Lower leg skin (tissue), 4 donors: ENCODE measurements at regions not wholly inside any gene's neighbourhood (a gene's known extent, or its start where the extent isn't known, plus 50 kb on each side); places are given as distances from the start of the nearest gene placed in this dataset.

Experiments
- DNase-seq, 2 donors: peaks; one replicate each; pipeline ENCODE4 v3.0.0-alpha.2; 2019; ENCODE audit warnings: low spot score in 2 of 2
- H3K4me3 ChIP-seq: fragments of 200-600 bp; sonication (generic); 2 replicates; pipeline ENCODE4 v1.5.1; 2017; ENCODE audit warnings: mild to moderate bottlenecking, low read depth; ENCODE audit not compliant: poor library complexity, severe bottlenecking
- CTCF ChIP-seq, 3 donors: fragments of 450-650 bp; IDR thresholded peaks; one replicate each; pipeline ENCODE4 v1.5.1; 2016; ENCODE audit warnings: antibody characterized with exemption in 3 of 3, mild to moderate bottlenecking in 3 of 3, moderate library complexity in 2 of 3
- POLR2A ChIP-seq, 2 donors: fragments of 450-650 bp; IDR thresholded peaks; one replicate each; pipeline ENCODE4 v1.6.1; 2016 to 2017; ENCODE audit warnings: antibody characterized with exemption in 2 of 2, mild to moderate bottlenecking in 1 of 2, moderate library complexity in 1 of 2
- WGBS, 2 donors: methylation state at CpG; one replicate each; pipeline ENCODE4 v1.1.5; 2018; 5-methylcytosine and 5-hydroxymethylcytosine counted together
- intact Hi-C: fragments of 100-400 bp; cut with DNase I; formaldehyde crosslinking; loops from one replicate; pipeline ENCODE4 v1.15.0; 2023; ENCODE audit warnings: low total_unique reads

GRCh38 chr5:71961786-71962185 lies 145.5 kb upstream of the MAP1B start:
- no peak overlapping the region for H3K4me3 ChIP-seq
- TF ChIP-seq CTCF (IDR thresholded peaks at IDR 0.05): no peak
- WGBS, 2 donors: 91 to 92% methylated on average over 7 of the region's 7 CpGs
- intact Hi-C loops: no loop called here
- no peak for DNase-seq

DNA sequence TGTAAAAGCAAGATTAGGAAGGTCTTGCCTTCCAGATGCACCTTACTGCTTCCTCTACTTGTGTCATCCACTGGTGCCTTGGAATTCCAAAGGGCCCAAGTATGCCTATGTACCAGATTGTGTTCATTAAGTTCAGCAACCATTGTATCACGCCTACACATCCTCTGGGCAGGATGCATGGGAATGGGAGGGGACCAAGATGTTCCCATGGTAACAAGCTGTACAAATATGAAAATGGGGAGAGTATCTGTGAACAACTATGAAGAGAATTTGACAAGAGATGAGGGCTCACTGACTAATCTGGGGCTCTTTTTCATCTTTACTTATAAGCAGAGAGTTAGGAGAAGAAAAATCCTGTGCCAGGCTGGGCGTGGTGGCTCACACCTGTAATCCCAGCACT lies 137.8 kb upstream of the MAP1B start:
- DNase-seq: no peak
- TF ChIP-seq CTCF (IDR thresholded peaks at IDR 0.05) (no peak), POLR2A (IDR thresholded peaks at IDR 0.05) (no peak)
- intact Hi-C loops: no loop called here
- WGBS, 2 donors: 79 to 84% methylated on average over 2 of the region's 2 CpGs
- no peak overlapping the region for H3K4me3 ChIP-seq

GRCh38 chr5:71971862-71972261 lies 135.4 kb upstream of the MAP1B start:
- no peak for TF ChIP-seq CTCF (IDR thresholded peaks at IDR 0.05)
- TF ChIP-seq POLR2A (IDR thresholded peaks at IDR 0.05): no peak
- DNase-seq: no peak
- WGBS, 2 donors: 78 to 80% methylated on average over 2 of the region's 2 CpGs
- H3K4me3 ChIP-seq: no peak overlapping the region
- intact Hi-C loops: no loop called here

DNA sequence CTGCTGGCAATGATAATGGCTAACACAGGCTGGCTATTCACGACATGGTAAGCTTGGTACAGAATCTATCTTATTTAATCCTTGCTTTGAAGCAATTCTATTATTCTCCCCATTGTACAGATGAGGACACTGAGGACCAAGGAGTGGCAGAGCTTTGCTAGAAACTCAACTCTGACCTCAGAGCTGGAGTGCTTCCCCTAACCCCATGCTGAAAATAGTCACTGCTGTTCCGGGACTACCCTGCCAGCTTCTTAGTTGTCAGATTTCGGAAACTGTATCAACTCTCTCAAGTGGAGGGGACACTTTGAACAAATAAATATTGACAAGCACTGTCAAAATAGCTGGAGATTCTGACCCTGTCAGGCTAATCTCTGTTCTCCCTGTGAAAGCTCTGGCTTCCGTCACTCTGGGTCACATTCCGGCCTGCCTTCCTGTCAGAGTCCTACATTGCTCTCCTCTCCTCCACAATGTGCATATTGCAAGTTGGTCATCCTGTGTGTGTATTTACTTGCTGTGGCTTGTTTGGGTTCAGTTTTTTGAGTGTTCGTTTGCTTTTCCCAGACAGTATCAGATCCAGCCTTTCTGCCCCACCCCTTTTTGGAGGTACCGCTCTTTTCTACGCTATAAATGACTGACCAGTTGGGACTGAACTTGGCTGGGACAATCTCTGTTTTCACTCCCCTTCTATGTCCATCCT lies 134.3 kb upstream of the MAP1B start:
- TF ChIP-seq POLR2A (IDR thresholded peaks at IDR 0.05) (no peak), CTCF (IDR thresholded peaks at IDR 0.05) (no peak)
- intact Hi-C loops: no loop called here
- DNase-seq: no peak
- WGBS, 2 donors: 82 to 89% methylated on average over 8 of the region's 8 CpGs
- no peak overlapping the region for H3K4me3 ChIP-seq

DNA sequence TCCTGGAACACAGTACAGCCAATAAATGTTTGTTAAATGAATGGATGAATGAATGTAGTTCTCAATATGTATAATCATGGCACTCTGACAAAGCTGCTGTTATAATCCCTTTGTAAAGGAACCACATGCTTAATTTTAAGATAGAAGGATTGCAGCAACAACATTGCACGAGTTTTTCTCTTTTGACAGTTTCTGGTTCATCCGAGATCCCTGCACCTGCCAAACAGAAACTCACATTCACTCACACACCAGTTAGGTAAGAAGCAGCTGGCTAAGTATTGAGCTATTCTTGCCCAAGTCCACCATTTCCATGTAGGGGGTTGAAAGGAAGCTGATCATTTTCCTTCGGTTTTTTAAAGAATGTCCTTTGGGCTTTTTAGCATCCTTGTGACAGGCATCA lies 133.7 kb upstream of the MAP1B start:
- 59 to 63% methylated on average over 3 of the region's 3 CpGs for WGBS, 2 donors
- TF ChIP-seq CTCF (IDR thresholded peaks at IDR 0.05) (no peak), POLR2A (IDR thresholded peaks at IDR 0.05) (no peak)
- DNase-seq: no peak
- no peak overlapping the region for H3K4me3 ChIP-seq
- intact Hi-C loops: no loop called here

DNA sequence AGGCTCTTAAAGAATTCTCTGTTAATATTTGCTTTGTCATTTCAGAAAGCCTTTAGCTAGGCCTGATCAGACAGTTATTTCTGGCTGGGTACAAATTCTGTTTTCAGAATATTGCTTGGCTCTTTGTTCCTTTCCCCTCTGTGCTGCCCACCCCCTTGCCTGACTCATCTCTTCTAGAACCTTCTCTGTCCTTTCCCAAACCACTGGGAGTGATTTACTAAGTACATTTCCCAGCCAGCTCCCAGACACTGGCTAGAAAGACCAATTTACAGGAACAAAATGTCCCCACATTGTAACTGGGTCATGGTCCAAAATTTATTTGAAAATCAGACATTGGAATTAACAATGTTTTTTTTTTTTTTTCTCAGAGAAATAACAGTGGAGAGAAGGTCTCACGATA lies 133.1 kb upstream of the MAP1B start:
- DNase-seq: peak in 1 of 2 donors; percentile 70

More for the DNA sequence above, 133.1 kb upstream of the MAP1B start:
- WGBS, 2 donors: 53 to 58% methylated on average over 1 of the region's 1 CpG
- TF ChIP-seq POLR2A (IDR thresholded peaks at IDR 0.05) (no peak), CTCF (IDR thresholded peaks at IDR 0.05) (no peak)
- intact Hi-C loops: no loop called here
- no peak overlapping the region for H3K4me3 ChIP-seq
